PC-3 (cell line): ENCODE measurements at regions not wholly inside any gene's neighbourhood (a gene's known extent, or its start where the extent isn't known, plus 50 kb on each side); places are given as distances from the start of the nearest gene placed in this dataset.

Experiments
- ATAC-seq: fragments of 200-7000 bp; cut with Tn5 transposase; 2 replicates; pipeline ENCODE4 v1.9.1; 2020; ENCODE audit warnings: mild to moderate bottlenecking, moderate library complexity
- BruUV-seq: library from RNA; stranded (reverse); fragments of 400-500 nt; replicated peaks from 2 replicates; lab custom pipeline; 2021; lab: Mats Ljungman, UMichigan
- CTCF ChIA-PET: fragments of 300-600 bp; sonication (Branson Sonifier 250); formaldehyde crosslinking; loops from one replicate; lab custom pipeline; 2022; ENCODE audit warnings: antibody characterized with exemption; lab: Charles Lee
- POLR2A ChIA-PET: fragments of 300-600 bp; sonication (Branson Sonifier 250); formaldehyde crosslinking; loops from one replicate; lab custom pipeline; 2022; ENCODE audit warnings: antibody characterized with exemption; ENCODE audit not compliant: unreplicated experiment; lab: Charles Lee
- DNase-seq: peaks from one replicate; pipeline ENCODE4 v3.0.0-alpha.2; 2015
- H2AFZ ChIP-seq: fragments of 300-600 bp; sonication (generic); 2 replicates; pipeline ENCODE4 v1.6.0; 2016; ENCODE audit warnings: antibody characterized with exemption, low read length
- H3F3A ChIP-seq: fragments of 300-600 bp; sonication (generic); one replicate; pipeline ENCODE4 v1.6.0; 2017; ENCODE audit warnings: antibody characterized with exemption, low read length, control low read depth, mild to moderate bottlenecking; ENCODE audit not compliant: unreplicated experiment
- H3K27ac ChIP-seq: fragments of 300-600 bp; sonication (generic); 2 replicates; pipeline ENCODE4 v1.5.1; 2016; ENCODE audit warnings: mild to moderate bottlenecking, low read length
- H3K27me3 ChIP-seq: fragments of 300-600 bp; sonication (generic); 2 replicates; pipeline ENCODE4 v1.6.1; 2016; ENCODE audit warnings: low read length, mixed read lengths
- H3K36me3 ChIP-seq: fragments of 300-600 bp; sonication (generic); 2 replicates; pipeline ENCODE4 v1.6.1; 2016; ENCODE audit warnings: low read depth, mixed run types, low read length, mixed read lengths
- H3K4me1 ChIP-seq: fragments of 300-600 bp; sonication (generic); 2 replicates; pipeline ENCODE4 v1.5.1; 2016; ENCODE audit warnings: low read length; ENCODE audit not compliant: insufficient read depth
- H3K4me2 ChIP-seq: fragments of 300-600 bp; sonication (generic); 2 replicates; pipeline ENCODE4 v1.6.0; 2016; ENCODE audit warnings: low read length
- H3K4me3 ChIP-seq: fragments of 300-600 bp; sonication (generic); 2 replicates; pipeline ENCODE4 v1.5.1; 2016; ENCODE audit warnings: mild to moderate bottlenecking, low read length, mixed read lengths
- H3K79me2 ChIP-seq: fragments of 300-600 bp; sonication (generic); 2 replicates; pipeline ENCODE4 v1.6.1; 2017; ENCODE audit warnings: low read length, mixed read lengths
- H3K9ac ChIP-seq: fragments of 300-600 bp; sonication (generic); 2 replicates; pipeline ENCODE4 v1.6.0; 2016; ENCODE audit warnings: mild to moderate bottlenecking, low read length
- H3K9me2 ChIP-seq: fragments of 300-600 bp; sonication (generic); replicated peaks from 2 replicates; pipeline ENCODE4 v1.6.1; 2016; ENCODE audit warnings: mixed run types, low read length, mixed read lengths
- H3K9me3 ChIP-seq: fragments of 300-600 bp; sonication (generic); 2 replicates; pipeline ENCODE4 v1.6.1; 2016; ENCODE audit warnings: low read length, mixed read lengths
- H4K20me1 ChIP-seq: fragments of 300-600 bp; sonication (generic); 2 replicates; pipeline ENCODE4 v1.6.1; 2016; ENCODE audit warnings: low read length, mixed read lengths
- EZH2 ChIP-seq: fragments of 300-600 bp; sonication (generic); IDR thresholded peaks from one replicate; pipeline ENCODE4 v1.6.1; 2017; ENCODE audit warnings: antibody characterized with exemption, mild to moderate bottlenecking, low read length; ENCODE audit not compliant: unreplicated experiment
- EZH2phosphoT487 ChIP-seq: fragments of 300-600 bp; sonication (generic); IDR thresholded peaks from 2 replicates; pipeline ENCODE4 v1.6.1; 2018; ENCODE audit warnings: mild to moderate bottlenecking, antibody characterized with exemption, low read length, borderline replicate concordance
- intact Hi-C: fragments of 100-400 bp; cut with micrococcal nuclease; formaldehyde crosslinking; loops from 2 replicates; pipeline ENCODE4 v1.9.0; 2023
- TF ChIP-seq, protein P1 (sequence below): fragments of 300-600 bp; sonication (generic); conservative IDR thresholded peaks from 2 replicates; pipeline ENCODE4 v1.5.1; 2017; ENCODE audit warnings: antibody characterized with exemption, low read depth, mild to moderate bottlenecking, low read length

DNA sequence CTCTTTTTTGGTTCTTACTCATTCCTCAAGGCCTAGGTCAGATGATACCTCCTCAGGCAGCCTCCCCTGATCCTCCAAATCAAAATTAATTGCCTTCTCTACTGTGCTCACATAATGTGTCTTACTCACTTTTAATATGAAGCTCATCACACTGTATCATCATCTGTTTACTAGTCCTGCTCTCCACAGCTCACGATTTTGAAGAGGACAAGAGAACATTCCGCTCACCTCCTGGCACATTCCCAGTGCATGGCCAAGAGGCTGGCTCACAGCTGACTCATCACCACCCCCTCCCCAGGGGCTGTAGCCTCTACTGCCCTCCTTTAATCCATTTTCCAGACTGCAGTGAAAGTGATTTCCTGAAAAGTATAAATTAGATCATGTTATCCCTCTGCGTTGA is 133.1 kb downstream of the ALDH8A1 start:
- BruUV-seq = no TSS peak
- Histone ChIP-seq H4K20me1 (no peaks in the 10 kb centered on the region), H3K4me2 (no peak overlapping the region), H2AFZ (no peak overlapping the region), H3K27ac (no peak overlapping the region), H3K9me2 (no peaks in the 10 kb centered on the region), H3K4me3 (no peak overlapping the region), H3K79me2 (no peaks in the 10 kb centered on the region), H3K36me3 (no peaks in the 10 kb centered on the region), H3K27me3 (no peaks in the 10 kb centered on the region), H3F3A (no peaks in the 10 kb centered on the region), H3K9ac (no peak overlapping the region), H3K9me3 (no peaks in the 10 kb centered on the region), H3K4me1 (peaks cover 22% of the 10 kb centered on the region)
- no peak for ATAC-seq
- TF ChIP-seq EZH2 (no peak), EZH2phosphoT487 (no peak)
- TF ChIP-seq, protein P1, sequence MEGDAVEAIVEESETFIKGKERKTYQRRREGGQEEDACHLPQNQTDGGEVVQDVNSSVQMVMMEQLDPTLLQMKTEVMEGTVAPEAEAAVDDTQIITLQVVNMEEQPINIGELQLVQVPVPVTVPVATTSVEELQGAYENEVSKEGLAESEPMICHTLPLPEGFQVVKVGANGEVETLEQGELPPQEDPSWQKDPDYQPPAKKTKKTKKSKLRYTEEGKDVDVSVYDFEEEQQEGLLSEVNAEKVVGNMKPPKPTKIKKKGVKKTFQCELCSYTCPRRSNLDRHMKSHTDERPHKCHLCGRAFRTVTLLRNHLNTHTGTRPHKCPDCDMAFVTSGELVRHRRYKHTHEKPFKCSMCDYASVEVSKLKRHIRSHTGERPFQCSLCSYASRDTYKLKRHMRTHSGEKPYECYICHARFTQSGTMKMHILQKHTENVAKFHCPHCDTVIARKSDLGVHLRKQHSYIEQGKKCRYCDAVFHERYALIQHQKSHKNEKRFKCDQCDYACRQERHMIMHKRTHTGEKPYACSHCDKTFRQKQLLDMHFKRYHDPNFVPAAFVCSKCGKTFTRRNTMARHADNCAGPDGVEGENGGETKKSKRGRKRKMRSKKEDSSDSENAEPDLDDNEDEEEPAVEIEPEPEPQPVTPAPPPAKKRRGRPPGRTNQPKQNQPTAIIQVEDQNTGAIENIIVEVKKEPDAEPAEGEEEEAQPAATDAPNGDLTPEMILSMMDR = no peak
- intact Hi-C loops = no loop called here
- DNase-seq = peak; percentile 40
- POLR2A ChIA-PET = interaction anchor here (0.5 to 0.6 kb wide), 2 partner anchors 74 to 643 kb away, joined by 3 read pairs; no protein-coding TSS in a partner anchor
- CTCF ChIA-PET = no interaction called here

DNA sequence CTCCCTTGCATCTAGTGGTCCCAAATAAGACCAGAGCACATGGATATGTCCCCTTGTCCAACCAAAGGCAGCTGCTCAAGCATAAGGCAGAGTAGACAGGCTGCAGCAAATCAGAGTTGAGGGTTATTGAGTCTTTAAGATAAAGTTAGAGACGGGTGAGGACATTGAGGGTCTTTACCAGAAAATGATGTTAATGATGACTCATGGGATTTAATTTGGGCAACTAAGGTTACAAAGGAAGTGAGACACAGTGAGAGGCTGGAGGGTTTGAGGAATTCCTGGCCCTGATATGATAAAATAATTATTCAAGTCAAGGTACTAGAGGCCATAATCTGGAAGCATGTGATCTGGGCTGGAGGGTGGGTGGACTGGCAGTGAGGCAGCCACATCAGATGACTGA is 133.6 kb downstream of the ALDH8A1 start:
- no peak overlapping the region for H2AFZ ChIP-seq
- no peak overlapping the region for H3K9ac ChIP-seq
- H3K9me3 ChIP-seq = no peaks in the 10 kb centered on the region
- H3K9me2 ChIP-seq = no peaks in the 10 kb centered on the region
- no peaks in the 10 kb centered on the region for H4K20me1 ChIP-seq
- TF ChIP-seq EZH2 (no peak), EZH2phosphoT487 (no peak)
- TF ChIP-seq, protein P1 = no peak
- no peak overlapping the region for H3K4me2 ChIP-seq
- no peaks in the 10 kb centered on the region for H3K79me2 ChIP-seq
- intact Hi-C loops = no loop called here
- no peak overlapping the region for H3K4me3 ChIP-seq
- no peaks in the 10 kb centered on the region for H3K36me3 ChIP-seq
- no TSS peak for BruUV-seq
- no peak overlapping the region for H3K27ac ChIP-seq
- ChIA-PET CTCF (no interaction called here), POLR2A (interaction anchor here (0.5 to 0.6 kb wide), 2 partner anchors 75 to 642 kb away, joined by 3 read pairs; no protein-coding TSS in a partner anchor)
- no peaks in the 10 kb centered on the region for H3K27me3 ChIP-seq
- no peaks in the 10 kb centered on the region for H3F3A ChIP-seq
- peaks cover 22% of the 10 kb centered on the region for H3K4me1 ChIP-seq
- DNase-seq (no peak), ATAC-seq (no peak)

DNA sequence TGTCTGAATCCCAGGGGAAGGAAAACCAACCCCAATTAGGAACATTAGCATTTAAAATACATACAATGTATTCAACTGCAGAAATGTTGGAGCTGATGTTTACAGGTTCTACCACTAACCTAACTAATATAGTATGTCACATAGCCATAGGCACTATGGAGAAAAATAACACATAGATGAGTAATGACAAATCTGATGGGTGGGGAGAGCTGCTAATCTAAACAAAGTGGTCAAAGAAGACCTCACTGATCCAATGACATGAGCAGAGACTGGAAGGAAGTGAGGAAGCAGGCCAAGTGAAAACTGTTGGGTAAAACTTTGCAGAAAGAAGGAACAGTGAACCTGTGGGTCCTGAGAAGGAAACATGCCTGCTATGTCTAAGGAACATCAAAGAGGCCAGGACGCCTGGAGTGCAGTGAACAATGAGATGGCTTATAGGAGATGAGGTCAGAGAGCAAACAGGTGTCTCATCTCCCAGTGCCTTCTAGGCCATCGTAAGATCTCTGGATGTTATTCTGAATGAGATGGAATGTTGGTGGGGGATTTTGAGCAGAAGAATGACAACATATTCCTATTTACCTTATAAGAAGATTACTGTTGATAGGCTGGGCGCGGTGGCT is 135.7 kb downstream of the ALDH8A1 start:
- H3K4me3 ChIP-seq = no peak overlapping the region
- H3K9me2 ChIP-seq = no peaks in the 10 kb centered on the region
- H3K9me3 ChIP-seq = no peaks in the 10 kb centered on the region
- no peak overlapping the region for H2AFZ ChIP-seq
- peaks cover 26% of the 10 kb centered on the region for H3K4me1 ChIP-seq
- H3K36me3 ChIP-seq = no peaks in the 10 kb centered on the region
- no peak overlapping the region for H3K9ac ChIP-seq
- TF ChIP-seq, protein P1 = no peak
- no peak for TF ChIP-seq EZH2
- no peak for TF ChIP-seq EZH2phosphoT487
- intact Hi-C loops = no loop called here
- ATAC-seq = peak; percentile 84
- no peaks in the 10 kb centered on the region for H3K79me2 ChIP-seq
- CTCF ChIA-PET = no interaction called here
- no TSS peak for BruUV-seq
- POLR2A ChIA-PET = no interaction called here
- no peaks in the 10 kb centered on the region for H3F3A ChIP-seq
- peak overlapping the region; percentile 43 for H3K4me2 ChIP-seq
- H3K27ac ChIP-seq = peak overlapping the region; percentile 47
- peak; percentile 80 for DNase-seq
- H4K20me1 ChIP-seq = no peaks in the 10 kb centered on the region
- H3K27me3 ChIP-seq = no peaks in the 10 kb centered on the region
